Mesendoderm (in vitro differentiated cells): ENCODE measurements at regions not wholly inside any gene's neighbourhood (a gene's known extent, or its start where the extent isn't known, plus 50 kb on each side); places are given as distances from the start of the nearest gene placed in this dataset.

ENCODE experiments used
- DNase-seq: peaks from one replicate; pipeline ENCODE4 v3.0.0; 2013
- H2AK5ac ChIP-seq: 2 replicates; pipeline ENCODE4 v1.6.1; 2013; ENCODE audit warnings: low read length, inconsistent platforms
- H2BK120ac ChIP-seq: 2 replicates; pipeline ENCODE4 v1.6.1; 2013; ENCODE audit warnings: low read depth, mild to moderate bottlenecking, low read length, moderate library complexity, mixed read lengths
- H2BK15ac ChIP-seq: replicated peaks from 2 replicates; pipeline ENCODE4 v1.6.1; 2013; ENCODE audit warnings: low read depth, mild to moderate bottlenecking, moderate library complexity
- H2BK5ac ChIP-seq: 2 replicates; pipeline ENCODE4 v1.6.1; 2013; ENCODE audit warnings: low read length, inconsistent platforms
- H3K18ac ChIP-seq: 2 replicates; pipeline ENCODE4 v1.6.1; 2013; ENCODE audit warnings: mild to moderate bottlenecking, low read length, mixed read lengths
- H3K23ac ChIP-seq: one replicate; pipeline ENCODE4 v1.6.1; 2013; ENCODE audit warnings: low read length
- H3K27ac ChIP-seq: 2 replicates; pipeline ENCODE4 v1.5.1; 2013; ENCODE audit warnings: low read depth, mild to moderate bottlenecking, inconsistent platforms, low read length, moderate library complexity
- H3K27me3 ChIP-seq: 2 replicates; pipeline ENCODE4 v1.6.1; 2013; ENCODE audit warnings: low read length, control low read depth, mild to moderate bottlenecking, inconsistent platforms; ENCODE audit not compliant: insufficient read depth, poor library complexity
- H3K36me3 ChIP-seq: 2 replicates; pipeline ENCODE4 v1.6.1; 2013; ENCODE audit warnings: low read length, inconsistent platforms; ENCODE audit not compliant: control insufficient read depth, insufficient read depth
- H3K4ac ChIP-seq: one replicate; pipeline ENCODE4 v1.6.1; 2013; ENCODE audit warnings: low read depth, mild to moderate bottlenecking, low read length, moderate library complexity
- H3K4me1 ChIP-seq: 2 replicates; pipeline ENCODE4 v1.6.1; 2013; ENCODE audit warnings: low read depth, low read length, inconsistent platforms; ENCODE audit not compliant: control insufficient read depth
- H3K4me2 ChIP-seq: 2 replicates; pipeline ENCODE4 v1.6.1; 2013; ENCODE audit warnings: low read length
- H3K4me3 ChIP-seq: 2 replicates; pipeline ENCODE4 v1.5.1; 2013; ENCODE audit warnings: mild to moderate bottlenecking, low read length
- H3K56ac ChIP-seq: one replicate; pipeline ENCODE4 v1.6.1; 2013; ENCODE audit warnings: low read length
- H3K79me1 ChIP-seq: 2 replicates; pipeline ENCODE4 v1.6.1; 2013; ENCODE audit warnings: low read length, inconsistent platforms
- H3K79me2 ChIP-seq: 2 replicates; pipeline ENCODE4 v1.6.1; 2013; ENCODE audit warnings: mild to moderate bottlenecking, low read length; ENCODE audit not compliant: control insufficient read depth, insufficient read depth
- H3K9ac ChIP-seq: 2 replicates; pipeline ENCODE4 v1.6.1; 2013; ENCODE audit warnings: low read length, inconsistent platforms
- H4K5ac ChIP-seq: one replicate; pipeline ENCODE4 v1.6.1; 2013; ENCODE audit warnings: low read length
- H4K8ac ChIP-seq: one replicate; pipeline ENCODE4 v1.6.1; 2013; ENCODE audit warnings: low read depth, mild to moderate bottlenecking, control low read depth, low read length, moderate library complexity
- WGBS: extraction: QIAGEN DNeasy Blood & Tissue Kit; methylation state at CpG from one replicate; pipeline ENCODE4 v1.1.7; 2013; ENCODE audit warnings: low lambda C conversion rate, missing lambda C conversion rate; ENCODE audit not compliant: insufficient coverage; ENCODE audit errors: extremely low coverage; 5-methylcytosine and 5-hydroxymethylcytosine counted together

- Histone ChIP-seq H3K36me3 (no peaks in the 10 kb centered on the region), H3K79me2 (no peaks in the 10 kb centered on the region), H3K56ac (no peak overlapping the region), H2AK5ac (no peak overlapping the region), H3K4ac (no peak overlapping the region), H3K4me3 (no peak overlapping the region), H3K79me1 (no peaks in the 10 kb centered on the region), H3K4me1 (no peaks in the 10 kb centered on the region), H3K27ac (no peak overlapping the region), H4K8ac (no peak overlapping the region), H2BK120ac (no peak overlapping the region), H3K27me3 (no peaks in the 10 kb centered on the region), H3K18ac (no peak overlapping the region), H3K9ac (no peak overlapping the region), H4K5ac (no peak overlapping the region), H3K23ac (no peak overlapping the region), H3K4me2 (no peak overlapping the region), H2BK15ac (no peak overlapping the region), H2BK5ac (no peak overlapping the region)
- no peak for DNase-seq
- WGBS, result no CpG with 5 or more reads among the region's 3 CpGs
Measured at GRCh38 chr1:110282395-110282794, 56.8 kb upstream of the RBM15 start.

GRCh38 chr1:110283677-110284076, 55.5 kb upstream of the RBM15 start:
- Histone ChIP-seq H3K36me3 (no peaks in the 10 kb centered on the region), H4K8ac (no peak overlapping the region), H3K4me1 (no peaks in the 10 kb centered on the region), H3K4me3 (no peak overlapping the region), H3K4ac (no peak overlapping the region), H3K4me2 (no peak overlapping the region), H3K79me1 (no peaks in the 10 kb centered on the region), H2AK5ac (no peak overlapping the region), H2BK15ac (no peak overlapping the region), H3K79me2 (no peaks in the 10 kb centered on the region), H3K18ac (no peak overlapping the region), H2BK120ac (no peak overlapping the region), H3K23ac (no peak overlapping the region), H2BK5ac (no peak overlapping the region), H4K5ac (no peak overlapping the region), H3K9ac (no peak overlapping the region), H3K27ac (no peak overlapping the region), H3K56ac (no peak overlapping the region), H3K27me3 (no peaks in the 10 kb centered on the region)
- WGBS, result no CpG with 5 or more reads among the region's 1 CpG
- DNase-seq, result no peak

GRCh38 chr1:110285316-110285715, 53.9 kb upstream of the RBM15 start:
- Histone ChIP-seq H3K79me2 (no peaks in the 10 kb centered on the region), H3K56ac (no peak overlapping the region), H3K27ac (no peak overlapping the region), H3K18ac (no peak overlapping the region), H3K79me1 (no peaks in the 10 kb centered on the region), H2BK120ac (no peak overlapping the region), H3K4ac (no peak overlapping the region), H4K5ac (no peak overlapping the region), H3K4me2 (no peak overlapping the region), H2BK5ac (no peak overlapping the region), H3K36me3 (no peaks in the 10 kb centered on the region), H2AK5ac (no peak overlapping the region), H3K4me1 (no peaks in the 10 kb centered on the region), H4K8ac (no peak overlapping the region), H3K9ac (no peak overlapping the region), H3K27me3 (no peaks in the 10 kb centered on the region), H3K23ac (no peak overlapping the region), H3K4me3 (no peak overlapping the region), H2BK15ac (no peak overlapping the region)
- DNase-seq, result no peak
- WGBS, result no CpG with 5 or more reads among the region's 4 CpGs

GRCh38 chr1:110286564-110286963, 52.6 kb upstream of the RBM15 start:
- DNase-seq, result no peak
- H3K27ac ChIP-seq, result no peak overlapping the region
- no peak overlapping the region for H2BK120ac ChIP-seq
- H3K27me3 ChIP-seq, result no peaks in the 10 kb centered on the region
- no peak overlapping the region for H2BK15ac ChIP-seq
- no peaks in the 10 kb centered on the region for H3K79me1 ChIP-seq
- no peak overlapping the region for H3K9ac ChIP-seq
- WGBS, result no CpG with 5 or more reads among the region's 2 CpGs
- no peak overlapping the region for H3K23ac ChIP-seq
- H3K36me3 ChIP-seq, result no peaks in the 10 kb centered on the region
- no peak overlapping the region for H3K18ac ChIP-seq
- no peak overlapping the region for H4K8ac ChIP-seq
- no peak overlapping the region for H4K5ac ChIP-seq
- no peak overlapping the region for H3K4ac ChIP-seq
- no peak overlapping the region for H3K56ac ChIP-seq
- no peaks in the 10 kb centered on the region for H3K4me1 ChIP-seq
- H3K79me2 ChIP-seq, result no peaks in the 10 kb centered on the region
- no peak overlapping the region for H3K4me3 ChIP-seq
- no peak overlapping the region for H2BK5ac ChIP-seq
- H2AK5ac ChIP-seq, result no peak overlapping the region
- no peak overlapping the region for H3K4me2 ChIP-seq

- H3K27me3 ChIP-seq, result no peaks in the 10 kb centered on the region
- H2BK5ac ChIP-seq, result no peak overlapping the region
- no peak overlapping the region for H2BK15ac ChIP-seq
- no peaks in the 10 kb centered on the region for H3K79me2 ChIP-seq
- H3K4ac ChIP-seq, result no peak overlapping the region
- no peak overlapping the region for H3K9ac ChIP-seq
- H3K4me3 ChIP-seq, result no peak overlapping the region
- H3K56ac ChIP-seq, result no peak overlapping the region
- no peaks in the 10 kb centered on the region for H3K4me1 ChIP-seq
- no peak overlapping the region for H2AK5ac ChIP-seq
- no peak overlapping the region for H3K23ac ChIP-seq
- H2BK120ac ChIP-seq, result no peak overlapping the region
- H3K4me2 ChIP-seq, result no peak overlapping the region
- H3K27ac ChIP-seq, result no peak overlapping the region
- no peaks in the 10 kb centered on the region for H3K36me3 ChIP-seq
- H3K18ac ChIP-seq, result no peak overlapping the region
- no peaks in the 10 kb centered on the region for H3K79me1 ChIP-seq
- H4K8ac ChIP-seq, result no peak overlapping the region
- no peak for DNase-seq
- WGBS, result no CpG with 5 or more reads among the region's 3 CpGs
- no peak overlapping the region for H4K5ac ChIP-seq
Measured at GRCh38 chr1:110288111-110288510, 51.1 kb upstream of the RBM15 start.
